Upper lobe of left lung (tissue), 4 donors: ENCODE measurements at regions not wholly inside any gene's neighbourhood (a gene's known extent, or its start where the extent isn't known, plus 50 kb on each side); places are given as distances from the start of the nearest gene placed in this dataset.

Experiments
- CTCF ChIP-seq, 6 experiments: fragments of 450-650 bp in 4 of 6; fragments of 200-600 bp in 2 of 6; sonication (generic) in 2 of 6; IDR thresholded peaks; one replicate each; pipeline ENCODE4 v1.5.1; 2016 to 2019; ENCODE audit warnings: antibody characterized with exemption in 6 of 6
- EP300 ChIP-seq, 4 donors: sonication (generic); formaldehyde crosslinking; IDR thresholded peaks; one replicate each; pipeline ENCODE4 v1.5.1; 2017; ENCODE audit warnings: antibody characterized with exemption in 4 of 4, control low read depth in 2 of 4
- POLR2A ChIP-seq, 4 donors: fragments of 450-650 bp; IDR thresholded peaks; one replicate each; pipeline ENCODE4 v1.5.1; 2016 to 2017; ENCODE audit warnings: antibody characterized with exemption in 4 of 4, mild to moderate bottlenecking in 2 of 4
- POLR2AphosphoS5 ChIP-seq, 2 donors: sonication (generic); formaldehyde crosslinking; IDR thresholded peaks; one replicate each; pipeline ENCODE4 v1.5.1; 2017; ENCODE audit warnings: antibody characterized with exemption in 2 of 2

- TF ChIP-seq CTCF (IDR thresholded peaks at IDR 0.05) (no peak), EP300 (IDR thresholded peaks at IDR 0.05) (no peak), POLR2AphosphoS5 (IDR thresholded peaks at IDR 0.05) (no peak), POLR2A (IDR thresholded peaks at IDR 0.05) (no peak)
These were observed 69.4 kb upstream of the GAS1 start for GRCh38 chr9:87016681-87017080.
